GM23338 (cell line): ENCODE measurements at regions not wholly inside any gene's neighbourhood (a gene's known extent, or its start where the extent isn't known, plus 50 kb on each side); places are given as distances from the start of the nearest gene placed in this dataset.

Source experiments
- ATAC-seq: fragments of 200-7000 bp; cut with Tn5 transposase; 3 replicates; pipeline ENCODE4 v1.9.1; 2020
- DNase-seq: peaks from one replicate; pipeline ENCODE4 v3.0.0-alpha.2; 2015; ENCODE audit warnings: low spot score
- H2AFZ ChIP-seq: fragments of 200-600 bp; sonication (generic); 2 replicates; pipeline ENCODE4 v1.8.0; 2016; ENCODE audit warnings: antibody characterized with exemption, mild to moderate bottlenecking, moderate library complexity
- H3F3A ChIP-seq: fragments of 200-600 bp; sonication (generic); replicated peaks from 2 replicates; pipeline ENCODE4 v1.8.0; 2017; ENCODE audit warnings: antibody characterized with exemption, mixed run types, low read depth
- H3K27ac ChIP-seq: fragments of 200-600 bp; sonication (generic); 2 replicates; pipeline ENCODE4 v1.6.1; 2016; ENCODE audit warnings: low read depth
- H3K27me3 ChIP-seq: fragments of 200-600 bp; sonication (generic); 2 replicates; pipeline ENCODE4 v1.8.0; 2016; ENCODE audit warnings: mild to moderate bottlenecking, mixed run types, moderate library complexity; ENCODE audit not compliant: insufficient read depth
- H3K36me3 ChIP-seq: fragments of 200-600 bp; sonication (generic); 2 replicates; pipeline ENCODE4 v1.8.0; 2016; ENCODE audit warnings: mild to moderate bottlenecking; ENCODE audit not compliant: insufficient read depth
- H3K4me1 ChIP-seq: fragments of 200-600 bp; sonication (generic); 2 replicates; pipeline ENCODE4 v1.8.0; 2016; ENCODE audit warnings: mild to moderate bottlenecking, moderate library complexity; ENCODE audit not compliant: insufficient read depth
- H3K4me2 ChIP-seq: fragments of 200-600 bp; sonication (generic); 2 replicates; pipeline ENCODE4 v1.7.1; 2017; ENCODE audit warnings: mixed run types
- H3K4me3 ChIP-seq: fragments of 200-600 bp; sonication (generic); 2 replicates; pipeline ENCODE4 v1.6.1; 2016; ENCODE audit warnings: mixed run types
- H3K79me2 ChIP-seq: fragments of 200-600 bp; sonication (generic); replicated peaks from 2 replicates; pipeline ENCODE4 v1.8.0; 2017; ENCODE audit warnings: mild to moderate bottlenecking; ENCODE audit not compliant: insufficient read depth
- H3K9me2 ChIP-seq: fragments of 200-600 bp; sonication (generic); 2 replicates; pipeline ENCODE4 v1.8.0; 2017; ENCODE audit not compliant: insufficient read depth
- H4K20me1 ChIP-seq: fragments of 200-600 bp; sonication (generic); replicated peaks from 2 replicates; pipeline ENCODE4 v1.8.0; 2017; ENCODE audit warnings: mild to moderate bottlenecking; ENCODE audit not compliant: insufficient read depth
- H3K27ac Mint-ChIP-seq: 2 replicates; pipeline ENCODE4 v1.8.0; 2020; ENCODE audit warnings: inconsistent platforms, mild to moderate bottlenecking, moderate library complexity, mixed read lengths
- H3K27me3 Mint-ChIP-seq: 3 replicates; pipeline ENCODE4 v1.8.0; 2022; ENCODE audit warnings: low read depth, mild to moderate bottlenecking, moderate library complexity, mixed read lengths, inconsistent platforms; ENCODE audit not compliant: insufficient read depth, poor library complexity
- H3K36me3 Mint-ChIP-seq: 3 replicates; pipeline ENCODE4 v1.8.0; 2021; ENCODE audit warnings: low read depth, mild to moderate bottlenecking, inconsistent platforms, moderate library complexity, mixed read lengths
- H3K4me1 Mint-ChIP-seq: 3 replicates; pipeline ENCODE4 v1.8.0; 2020; ENCODE audit warnings: mild to moderate bottlenecking, inconsistent platforms, mixed read lengths
- H3K4me3 Mint-ChIP-seq: 3 replicates; pipeline ENCODE4 v1.8.0; 2021; ENCODE audit warnings: moderate library complexity, mild to moderate bottlenecking, inconsistent platforms, mixed read lengths
- H3K9me3 Mint-ChIP-seq: 3 replicates; pipeline ENCODE4 v1.8.0; 2020; ENCODE audit warnings: moderate library complexity, mild to moderate bottlenecking, inconsistent platforms, mixed read lengths
- CREB1 ChIP-seq: fragments of 250-450 bp; sonication (Bioruptor Pico); IDR thresholded peaks from 2 replicates; pipeline ENCODE4 v1.5.0; 2020; ENCODE audit warnings: low read depth, mild to moderate bottlenecking, moderate library complexity
- CTCF ChIP-seq, 2 experiments: fragments of 200-600 bp in 1 of 2; sonication (generic) in 1 of 2; conservative IDR thresholded peaks; 2 replicates each; pipeline versions ENCODE4 v1.5.1 to v1.6.1; 2016 to 2017; ENCODE audit warnings: antibody characterized with exemption in 2 of 2, low read depth in 2 of 2, mild to moderate bottlenecking in 2 of 2, moderate library complexity in 1 of 2
- ETS1 ChIP-seq: IDR thresholded peaks from 2 replicates; pipeline ENCODE4 v1.6.1; 2016; ENCODE audit warnings: antibody characterized with exemption
- EZH2 ChIP-seq: fragments of 200-600 bp; sonication (generic); IDR thresholded peaks from one replicate; pipeline ENCODE4 v1.8.0; 2017; ENCODE audit warnings: antibody characterized with exemption, mild to moderate bottlenecking, low read depth; ENCODE audit not compliant: unreplicated experiment
- EZH2phosphoT487 ChIP-seq: fragments of 200-600 bp; sonication (generic); IDR thresholded peaks from one replicate; pipeline ENCODE4 v1.8.1; 2018; ENCODE audit warnings: antibody characterized with exemption; ENCODE audit not compliant: unreplicated experiment
- JUNB ChIP-seq: IDR thresholded peaks from one replicate; pipeline ENCODE4 v1.6.1; 2016; ENCODE audit warnings: antibody characterized with exemption; ENCODE audit not compliant: unreplicated experiment
- NANOG ChIP-seq: IDR thresholded peaks from 2 replicates; pipeline ENCODE4 v1.6.1; 2016; ENCODE audit warnings: antibody characterized with exemption, borderline replicate concordance
- POLR2AphosphoS5 ChIP-seq: IDR thresholded peaks from 2 replicates; pipeline ENCODE4 v1.6.1; 2016; ENCODE audit warnings: antibody characterized with exemption, low read depth
- REST ChIP-seq: IDR thresholded peaks from one replicate; pipeline ENCODE4 v1.6.1; 2018; ENCODE audit warnings: antibody characterized with exemption; ENCODE audit not compliant: unreplicated experiment
- STAT1 ChIP-seq: IDR thresholded peaks from one replicate; pipeline ENCODE4 v1.6.1; 2016; ENCODE audit warnings: antibody characterized with exemption; ENCODE audit not compliant: unreplicated experiment
- ZNF114 ChIP-seq: fragments of 250-450 bp; sonication (Bioruptor Pico); IDR thresholded peaks from 2 replicates; pipeline ENCODE4 v1.5.0; 2020; ENCODE audit warnings: mild to moderate bottlenecking, moderate library complexity
- ZNF331 ChIP-seq: fragments of 250-450 bp; sonication (Bioruptor Pico); IDR thresholded peaks from 2 replicates; pipeline ENCODE4 v1.5.0; 2020; ENCODE audit warnings: low read depth, mild to moderate bottlenecking, moderate library complexity
- ZNF462 ChIP-seq: fragments of 250-450 bp; sonication (Bioruptor Pico); IDR thresholded peaks from 2 replicates; pipeline ENCODE4 v1.5.0; 2020; ENCODE audit warnings: mild to moderate bottlenecking, moderate library complexity

- no peaks in the 10 kb centered on the region for H3K36me3 ChIP-seq
- Mint-ChIP-seq H3K36me3 (no peaks in the 10 kb centered on the region), H3K27me3 (no peaks in the 10 kb centered on the region), H3K27ac (no peak overlapping the region), H3K4me3 (no peak overlapping the region), H3K9me3 (no peaks in the 10 kb centered on the region), H3K4me1 (peaks cover 10% of the 10 kb centered on the region)
- H2AFZ ChIP-seq, result peak overlapping the region; percentile 56; the same call in 1 of the 2 replicates
- TF ChIP-seq ZNF114 (CRISPR knock-in tag) (no peak), JUNB (no peak), NANOG (no peak), EZH2 (no peak), POLR2AphosphoS5 (no peak), STAT1 (no peak), ZNF331 (no peak), ETS1 (no peak), REST (no peak), CREB1 (CRISPR knock-in tag) (no peak), ZNF462 (no peak), EZH2phosphoT487 (no peak), CTCF (conservative IDR thresholded peaks at IDR 0.05; ENCODE audit: low read depth in 2 of 2) (no peak)
- no peaks in the 10 kb centered on the region for H4K20me1 ChIP-seq
- DNase-seq (no peak), ATAC-seq (no peak)
- H3K27ac ChIP-seq, result no peak overlapping the region
- H3K4me3 ChIP-seq, result no peak overlapping the region
- no peaks in the 10 kb centered on the region for H3K79me2 ChIP-seq
- peaks cover 4% of the 10 kb centered on the region for H3K4me1 ChIP-seq
- H3K4me2 ChIP-seq, result no peak overlapping the region
- H3K27me3 ChIP-seq, result no peaks in the 10 kb centered on the region
- H3K9me2 ChIP-seq, result peaks cover 9% of the 10 kb centered on the region; the same call in 1 of the 2 replicates
- no peaks in the 10 kb centered on the region for H3F3A ChIP-seq
Observed at GRCh38 chr3:19738846-19739245, 195.2 kb downstream of the EFHB start.
